IMR-90 (cell line): ENCODE measurements at regions not wholly inside any gene's neighbourhood (a gene's known extent, or its start where the extent isn't known, plus 50 kb on each side); places are given as distances from the start of the nearest gene placed in this dataset.

Experiments
- ATAC-seq: fragments of 200-7000 bp; cut with Tn5 transposase; 2 replicates; pipeline ENCODE4 v1.9.1; 2020; ENCODE audit warnings: low read depth, mild to moderate bottlenecking, moderate library complexity
- BruUV-seq: library from RNA; stranded (reverse); fragments of 400-500 nt; replicated peaks from 2 replicates; lab custom pipeline; 2021; lab: Mats Ljungman, UMichigan
- CTCF ChIA-PET: fragments of 300-600 bp; formaldehyde crosslinking; extraction: SDS; loops from one replicate; lab custom pipeline; 2021; ENCODE audit warnings: antibody characterized with exemption; lab: Yijun Ruan, JAX
- POLR2A ChIA-PET: fragments of 300-600 bp; sonication (Branson Sonifier 250); formaldehyde crosslinking; loops from one replicate; lab custom pipeline; 2022; ENCODE audit warnings: antibody characterized with exemption; ENCODE audit not compliant: unreplicated experiment; lab: Charles Lee
- DNase-seq: peaks from one replicate; pipeline ENCODE4 v3.0.0; 2013
- H2AFZ ChIP-seq: replicated peaks from 2 replicates; pipeline ENCODE3; 2013; ENCODE audit warnings: low read length, mild to moderate bottlenecking; ENCODE audit not compliant: poor library complexity
- H2AK5ac ChIP-seq: 2 replicates; pipeline ENCODE4 v1.6.1; 2013; ENCODE audit warnings: low read depth, low read length, inconsistent platforms
- H2AK9ac ChIP-seq: replicated peaks from 2 replicates; pipeline ENCODE3; 2013; ENCODE audit warnings: mild to moderate bottlenecking, low read depth, low read length, moderate library complexity; ENCODE audit not compliant: poor library complexity
- H2BK120ac ChIP-seq: 2 replicates; pipeline ENCODE4 v1.6.1; 2013; ENCODE audit warnings: low read depth, low read length, inconsistent platforms
- H2BK15ac ChIP-seq: 3 replicates; pipeline ENCODE4 v1.6.1; 2013; ENCODE audit warnings: low read depth, low read length, inconsistent platforms
- H2BK20ac ChIP-seq: 2 replicates; pipeline ENCODE4 v1.6.1; 2013; ENCODE audit warnings: low read depth, mild to moderate bottlenecking, inconsistent platforms, low read length, moderate library complexity
- H2BK5ac ChIP-seq: 2 replicates; pipeline ENCODE4 v1.6.1; 2013; ENCODE audit warnings: mild to moderate bottlenecking, low read depth, low read length, inconsistent platforms; ENCODE audit not compliant: poor library complexity, severe bottlenecking
- H3K14ac ChIP-seq: replicated peaks from 2 replicates; pipeline ENCODE4 v1.6.1; 2013; ENCODE audit warnings: low read depth, low read length, inconsistent platforms
- H3K18ac ChIP-seq: 2 replicates; pipeline ENCODE4 v1.6.1; 2013; ENCODE audit warnings: low read depth, low read length, control low read depth
- H3K23ac ChIP-seq: 2 replicates; pipeline ENCODE4 v1.6.1; 2013; ENCODE audit warnings: low read depth, low read length, inconsistent platforms
- H3K27ac ChIP-seq: 2 replicates; pipeline ENCODE4 v1.5.1; 2013; ENCODE audit warnings: mild to moderate bottlenecking, control low read depth, low read length; ENCODE audit not compliant: insufficient read depth
- H3K27me3 ChIP-seq: 2 replicates; pipeline ENCODE4 v1.6.1; 2013; ENCODE audit warnings: low read length; ENCODE audit not compliant: control insufficient read depth, insufficient read depth
- H3K36me3 ChIP-seq: 2 replicates; pipeline ENCODE4 v1.6.1; 2013; ENCODE audit warnings: low read length, mixed read lengths; ENCODE audit not compliant: control insufficient read depth, insufficient read depth
- H3K4ac ChIP-seq: 2 replicates; pipeline ENCODE4 v1.6.1; 2013; ENCODE audit warnings: low read depth, low read length, inconsistent platforms
- H3K4me1 ChIP-seq: 2 replicates; pipeline ENCODE4 v1.6.1; 2013; ENCODE audit warnings: low read length, mixed read lengths; ENCODE audit not compliant: control insufficient read depth, insufficient read depth
- H3K4me2 ChIP-seq: 2 replicates; pipeline ENCODE4 v1.6.1; 2013; ENCODE audit warnings: low read depth, mild to moderate bottlenecking, control low read depth, low read length, moderate library complexity
- H3K4me3 ChIP-seq: 2 replicates; pipeline ENCODE4 v1.5.1; 2013; ENCODE audit warnings: low read depth, mild to moderate bottlenecking, control low read depth, low read length, moderate library complexity; ENCODE audit not compliant: insufficient read depth
- H3K56ac ChIP-seq: 2 replicates; pipeline ENCODE4 v1.6.1; 2013; ENCODE audit warnings: low read length, inconsistent platforms; ENCODE audit not compliant: insufficient read depth; ENCODE audit errors: extremely low read depth
- H3K79me1 ChIP-seq, 2 experiments: 2 replicates each; pipeline ENCODE4 v1.6.1; 2013; ENCODE audit warnings: low read length in 2 of 2, inconsistent platforms in 1 of 2, low read depth in 1 of 2
- H3K9ac ChIP-seq: 2 replicates; pipeline ENCODE4 v1.6.1; 2013; ENCODE audit warnings: low read depth, low read length, control low read depth
- H3K9me1 ChIP-seq: 2 replicates; pipeline ENCODE4 v1.6.1; 2013; ENCODE audit warnings: low read length, inconsistent platforms; ENCODE audit not compliant: insufficient read depth
- H3K9me3 ChIP-seq: 2 replicates; pipeline ENCODE4 v1.6.1; 2013; ENCODE audit warnings: low read length; ENCODE audit not compliant: control insufficient read depth, insufficient read depth
- H4K20me1 ChIP-seq: 2 replicates; pipeline ENCODE4 v1.6.1; 2013; ENCODE audit warnings: low read length, inconsistent platforms; ENCODE audit not compliant: insufficient read depth
- H4K5ac ChIP-seq: 2 replicates; pipeline ENCODE4 v1.6.1; 2013; ENCODE audit warnings: mild to moderate bottlenecking, low read depth, low read length, control low read depth
- H4K8ac ChIP-seq, 2 experiments: 2 replicates each; pipeline ENCODE4 v1.6.1; 2013; ENCODE audit warnings: low read depth in 2 of 2, low read length in 2 of 2, control low read depth in 1 of 2, inconsistent platforms in 1 of 2
- H4K91ac ChIP-seq: 2 replicates; pipeline ENCODE4 v1.6.1; 2013; ENCODE audit warnings: low read depth, low read length, inconsistent platforms; ENCODE audit not compliant: insufficient read depth
- BHLHE40 ChIP-seq: fragments of 150-350 bp; IDR thresholded peaks from 2 replicates; pipeline ENCODE4 v1.6.1; 2016; ENCODE audit warnings: mild to moderate bottlenecking, low read depth, low read length
- CHD1 ChIP-seq: IDR thresholded peaks from 2 replicates; pipeline ENCODE4 v1.6.1; 2012; ENCODE audit warnings: low read depth, low read length, improper control_type of control experiment
- CTCF ChIP-seq: conservative IDR thresholded peaks from 2 replicates; pipeline ENCODE4 v1.5.1; 2012; ENCODE audit warnings: mild to moderate bottlenecking, low read depth, low read length, improper control_type of control experiment
- ELK1 ChIP-seq: fragments of 150-350 bp; IDR thresholded peaks from 2 replicates; pipeline ENCODE4 v1.6.1; 2016; ENCODE audit warnings: low read depth, mild to moderate bottlenecking, low read length, moderate library complexity, borderline replicate concordance
- FOS ChIP-seq: fragments of 150-350 bp; IDR thresholded peaks from 2 replicates; pipeline ENCODE4 v1.6.1; 2016; ENCODE audit warnings: low read depth, low read length
- MAFK ChIP-seq: IDR thresholded peaks from 2 replicates; pipeline ENCODE4 v1.6.1; 2012; ENCODE audit warnings: low read depth, low read length, improper control_type of control experiment
- MAZ ChIP-seq: IDR thresholded peaks from 2 replicates; pipeline ENCODE4 v1.6.1; 2012; ENCODE audit warnings: low read depth, mild to moderate bottlenecking, low read length, improper control_type of control experiment, moderate library complexity, borderline replicate concordance
- MXI1 ChIP-seq: IDR thresholded peaks from 2 replicates; pipeline ENCODE4 v1.6.1; 2012; ENCODE audit warnings: low read depth, mild to moderate bottlenecking, low read length, moderate library complexity, borderline replicate concordance
- NFE2L2 ChIP-seq: fragments of 150-350 bp; IDR thresholded peaks from 2 replicates; pipeline ENCODE4 v1.6.1; 2016; ENCODE audit warnings: low read depth, mild to moderate bottlenecking, low read length
- POLR2A ChIP-seq: IDR thresholded peaks from 2 replicates; pipeline ENCODE4 v1.6.1; 2012; ENCODE audit warnings: mild to moderate bottlenecking, low read depth, low read length
- RAD21 ChIP-seq: IDR thresholded peaks from 2 replicates; pipeline ENCODE4 v1.6.1; 2012; ENCODE audit warnings: low read length, improper control_type of control experiment
- RCOR1 ChIP-seq: IDR thresholded peaks from 2 replicates; pipeline ENCODE4 v1.6.1; 2012; ENCODE audit warnings: mild to moderate bottlenecking, low read length, improper control_type of control experiment; ENCODE audit not compliant: insufficient replicate concordance
- SMC3 ChIP-seq: fragments of 150-350 bp; IDR thresholded peaks from 2 replicates; pipeline ENCODE4 v1.6.1; 2016; ENCODE audit warnings: low read depth, mild to moderate bottlenecking, antibody characterized with exemption, low read length, moderate library complexity
- USF2 ChIP-seq: fragments of 150-350 bp; IDR thresholded peaks from 2 replicates; pipeline ENCODE4 v1.6.1; 2017; ENCODE audit warnings: mild to moderate bottlenecking, antibody characterized with exemption, low read length, low read depth
- WGBS, 2 experiments: methylation state at CpG; one replicate each; pipeline versions ENCODE4 v1.1.5 to v1.1.7; 2013; ENCODE audit warnings: missing lambda C conversion rate in 2 of 2; ENCODE audit not compliant: insufficient read length in 1 of 2; ENCODE audit errors: extremely low coverage in 2 of 2; 5-methylcytosine and 5-hydroxymethylcytosine counted together
- dilution Hi-C: fragments of 300-500 bp; cut with HindIII; formaldehyde crosslinking; loops from one replicate; pipeline ENCODE4 v1.14.3; 2018; ENCODE audit warnings: low sequenced_read_pairs; ENCODE audit not compliant: unreplicated experiment
- in situ Hi-C: fragments of 300-500 bp; cut with MboI; formaldehyde crosslinking; loops from 3 replicates; pipeline ENCODE4 v1.14.3; 2019; ENCODE audit warnings: low sequenced_read_pairs, inconsistent platforms, mixed read lengths
- intact Hi-C: fragments of 100-400 bp; cut with micrococcal nuclease; formaldehyde crosslinking; loops from 2 replicates; pipeline ENCODE4 v1.10.0; 2022

- H3K23ac ChIP-seq: no peak overlapping the region
- no peaks in the 10 kb centered on the region for H3K27me3 ChIP-seq
- intact Hi-C loops: no loop called here
- no peak overlapping the region for H4K8ac ChIP-seq
- no peak overlapping the region for H3K4ac ChIP-seq
- H3K4me2 ChIP-seq: no peak overlapping the region
- in situ Hi-C loops: no loop called here
- peaks cover 3% of the 10 kb centered on the region for H3K4me1 ChIP-seq
- H2BK120ac ChIP-seq: no peak overlapping the region
- H4K20me1 ChIP-seq: no peaks in the 10 kb centered on the region
- no peak overlapping the region for H3K14ac ChIP-seq
- H3K9me1 ChIP-seq: 0 out of 2 replicates have a peak, but pooled peaks cover under 1% of the 10 kb centered on the region
- POLR2A ChIA-PET: no interaction called here
- H2BK15ac ChIP-seq: no peak overlapping the region
- BruUV-seq: no TSS peak
- H2AFZ ChIP-seq: no peak overlapping the region
- no peak for TF ChIP-seq NFE2L2
- TF ChIP-seq SMC3: no peak
- TF ChIP-seq POLR2A: no peak
- no peak for TF ChIP-seq MXI1
- TF ChIP-seq CTCF: no peak
- no peak for TF ChIP-seq FOS
- no peak for TF ChIP-seq ELK1
- TF ChIP-seq RAD21: no peak
- TF ChIP-seq BHLHE40: no peak
- no peak for TF ChIP-seq RCOR1
- TF ChIP-seq MAFK: no peak
- TF ChIP-seq MAZ: no peak
- no peak for TF ChIP-seq CHD1
- no peak for TF ChIP-seq USF2
- H3K4me3 ChIP-seq: no peak overlapping the region
- no peak overlapping the region for H3K56ac ChIP-seq
- H3K36me3 ChIP-seq: no peaks in the 10 kb centered on the region
- H4K91ac ChIP-seq: no peak overlapping the region
- CTCF ChIA-PET: no interaction called here
- H3K27ac ChIP-seq: no peak overlapping the region
- H3K9ac ChIP-seq: no peak overlapping the region
- no peak overlapping the region for H2BK5ac ChIP-seq
- H2AK9ac ChIP-seq: no peak overlapping the region
- no peaks in the 10 kb centered on the region for H3K79me1 ChIP-seq
- dilution Hi-C loops: no loop called here
- WGBS, 2 experiments: 89% methylated on average over 2 of the region's 2 CpGs; no CpG with 5 or more reads in 1 of the 2 experiments
- H4K5ac ChIP-seq: no peak overlapping the region
- H2BK20ac ChIP-seq: no peak overlapping the region
- H3K18ac ChIP-seq: no peak overlapping the region
- H3K9me3 ChIP-seq: no peaks in the 10 kb centered on the region
- no peak for ATAC-seq
- DNase-seq: no peak
- H2AK5ac ChIP-seq: no peak overlapping the region
Measured at GRCh38 chr2:9053534-9053931, 50.0 kb upstream of the MBOAT2 start.
